BLaER1 treated with 17β-estradiol and CSF1 and Interleukin-3, amounts not matched to agents 10 nM and 100 nM (cell line): ENCODE measurements at regions not wholly inside any gene's neighbourhood (a gene's known extent, or its start where the extent isn't known, plus 50 kb on each side); places are given as distances from the start of the nearest gene placed in this dataset.
"Not testable (repeated sequence)": the region's sequence is repeated elsewhere in the genome, so short reads cannot be mapped to it uniquely, and the experiment has no call there.

Experiments
- H3K27ac ChIP-seq, 11 experiments: shearing (Covaris generic); formaldehyde crosslinking; 2 replicates each; pipeline ENCODE4 v1.8.1; 2022
- H3K27me3 ChIP-seq, 11 experiments: shearing (Covaris generic); formaldehyde crosslinking; 2 replicates each; pipeline ENCODE4 v1.8.1; 2022
- H3K36me3 ChIP-seq, 11 experiments: shearing (Covaris generic); formaldehyde crosslinking; 2 replicates each; pipeline ENCODE4 v1.8.1; 2022
- H3K4me1 ChIP-seq, 10 experiments: shearing (Covaris generic); formaldehyde crosslinking; 2 replicates each; pipeline ENCODE4 v1.8.1; 2022
- H3K4me2 ChIP-seq, 11 experiments: shearing (Covaris generic); formaldehyde crosslinking; 2 replicates each; pipeline ENCODE4 v1.8.1; 2022
- H3K4me3 ChIP-seq, 10 experiments: shearing (Covaris generic); formaldehyde crosslinking; 2 replicates each; pipeline ENCODE4 v1.8.1; 2022
- H3K9ac ChIP-seq, 11 experiments: shearing (Covaris generic); formaldehyde crosslinking; 2 replicates each; pipeline ENCODE4 v1.8.1; 2022
- H3K9me3 ChIP-seq, 11 experiments: shearing (Covaris generic); formaldehyde crosslinking; replicated peaks in 1 of 11; 2 replicates each; pipeline ENCODE4 v1.8.1; 2022
- H4K20me1 ChIP-seq, 11 experiments: shearing (Covaris generic); formaldehyde crosslinking; 2 replicates each; pipeline ENCODE4 v1.8.1; 2022
- Cebpa-rat ChIP-seq, 11 experiments: shearing (Covaris generic); IDR thresholded peaks; 2 replicates each; pipeline ENCODE4 v1.8.1; 2022

GRCh38 chr6:141393405-141394124 lies 739.2 kb upstream of the GJE1 start:
- Histone ChIP-seq H3K9me3 (peaks cover 0 to 4% (median 0%) of the 10 kb centered on the region in 11 experiments; a peak in 1 of 22 replicates), H3K9ac (no peak overlapping the region), H3K4me3 (no peak overlapping the region), H4K20me1 (no peaks in the 10 kb centered on the region), H3K4me1 (no peaks in the 10 kb centered on the region), H3K27ac (no peak overlapping the region), H3K27me3 (no peaks in the 10 kb centered on the region), H3K36me3 (no peaks in the 10 kb centered on the region), H3K4me2 (no peak overlapping the region)
- TF ChIP-seq Cebpa-rat (IDR thresholded peaks at IDR 0.05), result no peak

GRCh38 chr6:141391135-141391534 lies 741.6 kb upstream of the GJE1 start:
- H3K9ac ChIP-seq, H4K20me1 ChIP-seq, H3K4me1 ChIP-seq, H3K9me3 ChIP-seq, H3K27me3 ChIP-seq, H3K27ac ChIP-seq, H3K4me3 ChIP-seq, H3K4me2 ChIP-seq, H3K36me3 ChIP-seq: not testable (repeated sequence)

- Histone ChIP-seq H4K20me1 (no peaks in the 10 kb centered on the region), H3K9ac (no peak overlapping the region), H3K4me1 (no peaks in the 10 kb centered on the region), H3K9me3 (no peaks in the 10 kb centered on the region), H3K4me3 (no peak overlapping the region), H3K36me3 (no peaks in the 10 kb centered on the region), H3K27me3 (no peaks in the 10 kb centered on the region), H3K27ac (no peak overlapping the region), H3K4me2 (no peak overlapping the region)
- TF ChIP-seq Cebpa-rat (IDR thresholded peaks at IDR 0.05), result no peak
These were observed 744.1 kb upstream of the GJE1 start for GRCh38 chr6:141388666-141389065.

GRCh38 chr6:141370438-141370837 lies 762.3 kb upstream of the GJE1 start:
- Histone ChIP-seq H3K4me1 (no peaks in the 10 kb centered on the region), H3K4me3 (no peak overlapping the region), H3K27ac (no peak overlapping the region), H3K9me3 (peaks cover 4 to 12% (median 7%) of the 10 kb centered on the region in 11 experiments; a peak in 9 of 22 replicates), H3K4me2 (no peak overlapping the region), H3K9ac (no peak overlapping the region), H4K20me1 (no peaks in the 10 kb centered on the region), H3K27me3 (no peaks in the 10 kb centered on the region), H3K36me3 (no peaks in the 10 kb centered on the region)
- TF ChIP-seq Cebpa-rat (IDR thresholded peaks at IDR 0.05), result no peak

DNA sequence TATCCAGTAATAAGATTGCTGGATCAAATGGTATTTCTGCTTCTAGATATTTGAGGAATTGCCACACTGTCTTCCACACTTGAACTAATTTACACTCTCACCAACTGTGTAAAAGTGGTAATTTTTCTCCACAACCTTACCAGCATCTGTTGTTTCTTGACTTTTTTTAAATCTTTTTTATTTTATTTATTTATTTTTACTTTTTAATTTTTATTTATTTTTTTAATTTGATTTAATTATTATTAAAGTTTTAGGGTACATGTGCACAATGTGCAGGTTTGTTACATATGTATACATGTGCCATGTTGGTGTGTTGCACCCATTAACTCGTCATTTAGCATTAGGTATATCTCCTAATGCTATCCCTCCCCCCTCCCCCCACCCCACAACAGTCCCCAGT lies 765.9 kb upstream of the GJE1 start:
- peaks cover 4 to 12% (median 7%) of the 10 kb centered on the region in 11 experiments; a peak in 9 of 22 replicates for H3K9me3 ChIP-seq
- not testable (repeated sequence) for H3K4me3 ChIP-seq, H3K27me3 ChIP-seq, H4K20me1 ChIP-seq, H3K4me2 ChIP-seq, H3K36me3 ChIP-seq, H3K27ac ChIP-seq, H3K9ac ChIP-seq, H3K4me1 ChIP-seq

- no peak for TF ChIP-seq Cebpa-rat (IDR thresholded peaks at IDR 0.05)
- Histone ChIP-seq H3K27ac (no peak overlapping the region), H3K9me3 (peaks cover 4 to 12% (median 7%) of the 10 kb centered on the region in 11 experiments; a peak in 9 of 22 replicates)
These were observed 768.0 kb upstream of the GJE1 start for GRCh38 chr6:141364694-141365093.

DNA sequence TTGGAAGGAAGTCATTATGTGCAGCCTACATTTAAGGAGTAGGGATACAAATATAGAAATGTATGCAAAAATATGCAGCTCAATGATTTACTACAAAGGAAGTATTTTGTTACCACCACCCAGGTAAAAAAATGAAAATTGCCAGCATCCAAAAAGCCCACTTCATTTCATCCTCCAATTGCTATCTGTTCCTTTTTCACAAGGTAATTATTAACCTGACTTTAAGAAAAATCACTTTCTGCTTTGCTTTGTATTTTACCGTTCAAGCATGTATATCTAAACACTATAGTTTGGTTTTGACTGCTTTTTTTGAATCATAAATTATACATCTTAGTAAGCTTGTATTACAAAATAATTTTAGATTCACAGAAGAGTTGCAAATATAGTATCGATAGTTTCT lies 768.5 kb upstream of the GJE1 start:
- Histone ChIP-seq H3K9me3 (peaks cover 2 to 9% (median 5%) of the 10 kb centered on the region in 11 experiments; a peak in 9 of 22 replicates), H3K4me3 (no peak overlapping the region), H3K36me3 (no peaks in the 10 kb centered on the region), H3K4me2 (no peak overlapping the region), H3K27ac (no peak overlapping the region), H3K4me1 (no peaks in the 10 kb centered on the region), H4K20me1 (no peaks in the 10 kb centered on the region), H3K9ac (no peak overlapping the region), H3K27me3 (no peaks in the 10 kb centered on the region)
- TF ChIP-seq Cebpa-rat (IDR thresholded peaks at IDR 0.05), result no peak

More at GRCh38 chr6:141364694-141365093, 768.0 kb upstream of the GJE1 start:
- no peaks in the 10 kb centered on the region for H3K36me3 ChIP-seq
- H3K4me3 ChIP-seq, result no peak overlapping the region
- no peak overlapping the region for H3K9ac ChIP-seq
- H4K20me1 ChIP-seq, result no peaks in the 10 kb centered on the region
- H3K27me3 ChIP-seq, result no peaks in the 10 kb centered on the region
- H3K4me2 ChIP-seq, result no peak overlapping the region
- no peaks in the 10 kb centered on the region for H3K4me1 ChIP-seq

GRCh38 chr6:141361559-141361958 lies 771.2 kb upstream of the GJE1 start:
- Histone ChIP-seq H4K20me1 (no peaks in the 10 kb centered on the region), H3K4me2 (no peak overlapping the region), H3K27me3 (no peaks in the 10 kb centered on the region), H3K27ac (no peak overlapping the region), H3K9ac (no peak overlapping the region), H3K36me3 (no peaks in the 10 kb centered on the region), H3K4me1 (no peaks in the 10 kb centered on the region), H3K9me3 (peaks cover 0 to 11% (median 5%) of the 10 kb centered on the region in 11 experiments; a peak in 9 of 22 replicates), H3K4me3 (no peak overlapping the region)
- TF ChIP-seq Cebpa-rat (IDR thresholded peaks at IDR 0.05), result no peak

GRCh38 chr6:141359953-141360352 lies 772.8 kb upstream of the GJE1 start:
- Histone ChIP-seq H3K4me3 (no peak overlapping the region), H3K4me2 (no peak overlapping the region), H3K36me3 (no peaks in the 10 kb centered on the region), H4K20me1 (no peaks in the 10 kb centered on the region), H3K27me3 (no peaks in the 10 kb centered on the region), H3K9ac (no peak overlapping the region), H3K9me3 (peaks cover 0 to 11% (median 5%) of the 10 kb centered on the region in 11 experiments; a peak in 9 of 22 replicates), H3K4me1 (no peaks in the 10 kb centered on the region), H3K27ac (no peak overlapping the region)
- TF ChIP-seq Cebpa-rat (IDR thresholded peaks at IDR 0.05), result no peak

DNA sequence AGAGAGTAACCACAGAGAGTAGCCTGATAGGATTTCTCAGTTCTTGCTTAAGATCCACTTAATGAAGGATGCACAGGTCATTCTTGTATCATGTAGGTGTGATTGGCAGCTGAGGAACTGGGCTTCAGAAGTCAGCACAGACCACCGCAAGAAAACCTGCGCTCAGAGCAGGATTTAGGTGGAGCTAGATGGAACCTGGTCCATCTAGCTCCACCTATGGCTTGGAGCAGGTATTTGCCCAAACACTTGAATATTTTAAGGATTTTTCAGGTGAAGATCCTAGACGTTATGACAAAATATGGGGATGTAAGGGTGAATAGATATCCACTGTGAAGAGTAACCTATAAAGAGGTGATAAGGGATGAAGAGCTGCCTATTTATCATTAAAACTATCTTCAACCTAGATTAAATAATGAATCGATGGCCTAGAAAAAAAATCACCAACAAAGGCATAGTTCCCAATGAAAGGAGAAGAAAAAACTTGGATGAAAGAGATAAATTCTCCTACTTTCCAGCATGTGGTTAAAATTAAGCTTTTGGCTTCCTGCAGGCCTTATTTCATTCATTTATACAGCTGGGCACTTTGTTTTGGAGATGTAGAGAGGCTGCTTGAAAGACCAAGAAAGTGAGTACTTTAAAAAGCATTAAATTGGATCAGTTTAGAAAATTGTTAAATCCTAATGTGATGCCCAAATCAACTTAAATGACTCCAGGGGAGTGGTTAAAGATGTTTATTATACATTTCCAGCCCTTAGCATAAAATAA lies 778.4 kb upstream of the GJE1 start:
- no peak overlapping the region for H3K27ac ChIP-seq
- TF ChIP-seq Cebpa-rat (IDR thresholded peaks at IDR 0.05), result no peak
- H3K4me2 ChIP-seq, result no peak overlapping the region
- no peak overlapping the region for H3K4me3 ChIP-seq
- no peaks in the 10 kb centered on the region for H3K36me3 ChIP-seq
- H3K4me1 ChIP-seq, result no peaks in the 10 kb centered on the region
- no peaks in the 10 kb centered on the region for H4K20me1 ChIP-seq
- peaks cover 0 to 11% (median 5%) of the 10 kb centered on the region in 11 experiments; a peak in 9 of 22 replicates for H3K9me3 ChIP-seq
- no peaks in the 10 kb centered on the region for H3K27me3 ChIP-seq
- no peak overlapping the region for H3K9ac ChIP-seq
